ENCODE measurements at regions not wholly inside any gene's neighbourhood (a gene's known extent, or its start where the extent isn't known, plus 50 kb on each side); places are given as distances from the start of the nearest gene placed in this dataset.

GRCh38 chr9:115747731-115748130, 405.9 kb upstream of the PAPPA start:
- peaks cover 3% of the 10 kb centered on the region; the same call in 1 of the 2 replicates for H3K27me3 Mint-ChIP-seq (ENCODE audit: low read depth)
- H3K36me3 Mint-ChIP-seq, result no peaks in the 10 kb centered on the region
- DNase-seq (ENCODE audit: low spot score), result no peak
- ATAC-seq, result no peak
- CTCF ChIA-PET, result no interaction called here
- no peaks in the 10 kb centered on the region for H3K9me3 Mint-ChIP-seq
- TF ChIP-seq RELA (CRISPR knock-in tag; IDR thresholded peaks at IDR 0.05; ENCODE audit: borderline replicate concordance), result no peak
- TF ChIP-seq MYBL2 (CRISPR knock-in tag; IDR thresholded peaks at IDR 0.05), result no peak
- TF ChIP-seq ZNF263 (CRISPR knock-in tag; IDR thresholded peaks at IDR 0.05; ENCODE audit: low read depth), result no peak
- no peak for TF ChIP-seq SMAD4 (CRISPR knock-in tag; IDR thresholded peaks at IDR 0.05)
- TF ChIP-seq CREM (CRISPR knock-in tag; IDR thresholded peaks at IDR 0.05), result no peak
- TF ChIP-seq MLX (CRISPR knock-in tag; IDR thresholded peaks at IDR 0.05), result no peak
- no peak for TF ChIP-seq ZSCAN18 (CRISPR knock-in tag; IDR thresholded peaks at IDR 0.05)
- TF ChIP-seq ELF4 (CRISPR knock-in tag; IDR thresholded peaks at IDR 0.05; ENCODE audit: low read depth), result no peak
- no peak for TF ChIP-seq JUN (CRISPR knock-in tag; IDR thresholded peaks at IDR 0.05)
- no peak for TF ChIP-seq AFF4 (CRISPR knock-in tag; IDR thresholded peaks at IDR 0.05; ENCODE audit: borderline replicate concordance)
- no peak for TF ChIP-seq RORB (CRISPR knock-in tag; IDR thresholded peaks at IDR 0.05)
- TF ChIP-seq ATF3 (CRISPR knock-in tag; conservative IDR thresholded peaks at IDR 0.05), result no peak
- no peak for TF ChIP-seq ZNF232 (CRISPR knock-in tag; IDR thresholded peaks at IDR 0.05)
- H3K4me1 Mint-ChIP-seq, result no peaks in the 10 kb centered on the region
- H3K4me3 Mint-ChIP-seq, result no peak overlapping the region
- POLR2A ChIA-PET, result no interaction called here
- H3K27ac Mint-ChIP-seq, result no peak overlapping the region

GRCh38 chr9:115756736-115757135, 396.9 kb upstream of the PAPPA start:
- Mint-ChIP-seq H3K27me3 (ENCODE audit: low read depth) (no peaks in the 10 kb centered on the region; the same call in 1 of the 2 replicates), H3K4me1 (peaks cover 7% of the 10 kb centered on the region), H3K36me3 (no peaks in the 10 kb centered on the region), H3K9me3 (no peaks in the 10 kb centered on the region), H3K27ac (no peak overlapping the region), H3K4me3 (no peak overlapping the region)
- TF ChIP-seq TEAD4 (CRISPR knock-in tag; IDR thresholded peaks at IDR 0.05) (no peak), FOXP1 (CRISPR knock-in tag; IDR thresholded peaks at IDR 0.05; ENCODE audit: borderline replicate concordance) (no peak), E2F4 (CRISPR knock-in tag; IDR thresholded peaks at IDR 0.05; ENCODE audit: borderline replicate concordance, low read depth) (no peak), TCF7 (CRISPR knock-in tag; IDR thresholded peaks at IDR 0.05; ENCODE audit: low read depth) (no peak), CTCF (IDR thresholded peaks at IDR 0.05) (no peak), ZNF425 (CRISPR knock-in tag; conservative IDR thresholded peaks at IDR 0.05) (no peak), CREM (CRISPR knock-in tag; IDR thresholded peaks at IDR 0.05) (no peak), SMAD3 (CRISPR knock-in tag; IDR thresholded peaks at IDR 0.05; ENCODE audit: borderline replicate concordance) (no peak)
- ATAC-seq (no peak), DNase-seq (ENCODE audit: low spot score) (no peak)
- CTCF ChIA-PET, result no interaction called here
- POLR2A ChIA-PET, result no interaction called here
